HG03139 (cell line): ENCODE measurements at regions not wholly inside any gene's neighbourhood (a gene's known extent, or its start where the extent isn't known, plus 50 kb on each side); places are given as distances from the start of the nearest gene placed in this dataset.
"Not testable (repeated sequence)": the region's sequence is repeated elsewhere in the genome, so short reads cannot be mapped to it uniquely, and the experiment has no call there.

Source experiments
- ATAC-seq: cut with Tn5 transposase; IDR thresholded peaks from one replicate; pipeline ENCODE4 v1.9.1; 2021; ENCODE audit not compliant: unreplicated experiment

DNA sequence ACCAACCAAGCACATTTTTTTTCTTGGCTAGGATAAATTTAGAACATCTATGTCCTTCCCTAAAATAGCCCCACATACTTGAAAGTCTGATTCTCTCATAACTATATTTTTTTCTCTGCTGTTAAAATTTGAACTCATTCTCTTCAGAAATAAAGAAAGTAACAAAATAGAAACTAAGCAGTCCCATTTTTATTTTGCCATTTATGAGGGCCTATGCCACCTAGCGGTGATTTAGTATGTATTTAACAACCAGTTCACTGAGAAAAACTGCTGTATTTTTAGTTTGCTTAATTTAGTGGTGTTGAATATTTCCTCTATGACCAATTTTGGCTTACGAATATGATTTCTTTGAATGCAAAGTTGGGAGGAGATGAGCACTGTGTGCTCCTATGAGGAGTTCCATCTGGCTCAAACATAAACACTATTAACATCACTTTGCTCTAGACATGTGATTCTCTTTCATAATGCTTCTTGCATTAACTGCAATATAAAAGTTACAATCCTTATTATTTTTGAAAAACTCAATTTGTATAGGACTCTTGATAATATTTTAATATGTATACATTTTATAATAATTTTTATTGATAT lies 116.6 kb downstream of the SYT15B start:
- ATAC-seq: not testable (repeated sequence)

DNA sequence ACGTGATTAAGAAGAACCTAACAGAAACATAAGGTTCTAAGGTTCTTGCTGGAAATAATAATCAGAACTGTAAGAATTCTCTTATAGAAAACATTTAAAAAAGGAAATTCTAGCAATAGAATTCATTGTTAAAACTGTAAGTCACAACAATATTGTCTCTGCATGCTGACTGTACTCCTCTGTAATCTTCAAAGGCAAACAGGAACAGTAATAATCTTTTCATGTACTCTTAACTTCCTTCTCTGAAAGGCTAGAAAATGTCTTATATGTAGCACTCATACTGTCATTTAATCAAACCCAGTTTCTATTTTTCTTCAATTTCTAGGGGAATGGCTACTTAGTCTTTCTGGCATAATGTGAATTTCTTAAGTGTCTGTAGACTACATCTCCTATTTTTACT lies 103.5 kb upstream of the AGAP9 start:
- ATAC-seq: not testable (repeated sequence)

DNA sequence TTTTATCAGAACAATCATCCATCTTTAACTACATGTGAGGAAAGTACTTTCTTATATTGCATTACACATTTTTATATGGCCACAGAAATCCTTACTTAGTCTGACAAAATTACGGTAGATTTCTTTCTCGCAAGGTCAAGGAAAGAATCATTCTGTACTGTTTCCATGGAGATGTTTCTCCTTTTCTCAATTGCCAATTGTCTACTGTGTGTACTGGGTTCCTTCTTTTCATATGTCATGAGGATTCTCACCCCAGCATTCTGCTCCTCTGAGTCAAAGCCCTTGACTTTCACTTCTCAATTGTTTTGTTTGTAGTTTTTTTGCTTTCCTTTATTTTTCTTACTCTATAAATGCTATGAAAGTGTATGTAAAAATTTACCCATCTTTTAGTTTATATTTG lies 99.3 kb upstream of the AGAP9 start:
- not testable (repeated sequence) for ATAC-seq

DNA sequence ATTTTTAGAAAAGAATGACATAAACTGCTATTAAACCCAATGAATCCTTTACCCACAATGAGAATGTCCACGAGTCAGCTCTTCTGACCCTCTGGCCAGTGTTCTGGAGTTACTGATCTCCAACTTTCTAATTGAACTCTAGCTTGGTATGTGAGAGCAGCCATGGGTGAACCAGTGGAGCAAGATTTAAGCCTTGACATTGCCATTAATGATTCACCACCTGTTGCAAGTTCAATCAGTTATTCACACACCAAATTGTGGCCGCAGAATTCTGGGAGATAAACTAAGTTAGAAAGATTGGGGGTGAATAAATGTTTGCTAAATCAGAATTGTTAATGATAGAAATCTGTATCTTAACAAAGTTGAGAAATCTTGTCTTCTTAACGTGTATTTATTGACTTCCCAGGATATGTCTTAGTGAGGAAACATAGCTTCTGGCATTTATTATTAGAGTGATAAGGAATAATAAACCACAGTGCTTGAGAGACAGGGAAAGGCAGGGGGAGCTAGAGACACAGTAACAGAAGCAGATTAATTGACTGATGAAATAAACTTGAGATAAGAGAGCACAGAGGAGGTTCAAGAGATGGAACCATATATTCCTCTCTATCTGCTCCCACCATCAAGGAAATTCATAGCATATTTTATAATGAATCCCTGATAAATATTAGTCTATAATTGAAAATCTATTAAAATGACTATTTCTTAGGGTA lies 96.0 kb upstream of the AGAP9 start:
- not testable (repeated sequence) for ATAC-seq

DNA sequence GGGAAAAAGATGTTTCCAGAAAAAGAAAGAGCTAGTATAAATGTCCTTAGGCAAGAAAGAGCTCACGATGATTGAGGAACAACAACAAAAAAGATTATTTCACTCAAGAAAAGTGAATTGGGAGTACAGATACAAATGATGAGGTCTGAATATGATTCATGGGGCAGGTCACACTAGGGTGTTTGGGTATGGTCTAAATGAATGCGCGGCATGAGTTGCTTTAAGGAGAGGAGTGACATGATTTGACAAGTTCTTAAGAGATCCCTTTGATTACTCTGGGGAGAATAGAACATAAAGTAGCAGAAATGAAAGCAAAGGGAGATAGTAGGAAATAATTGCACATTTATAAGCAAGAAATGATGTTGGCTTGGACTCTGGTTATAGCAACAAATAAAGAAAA lies 85.9 kb upstream of the AGAP9 start:
- not testable (repeated sequence) for ATAC-seq

DNA sequence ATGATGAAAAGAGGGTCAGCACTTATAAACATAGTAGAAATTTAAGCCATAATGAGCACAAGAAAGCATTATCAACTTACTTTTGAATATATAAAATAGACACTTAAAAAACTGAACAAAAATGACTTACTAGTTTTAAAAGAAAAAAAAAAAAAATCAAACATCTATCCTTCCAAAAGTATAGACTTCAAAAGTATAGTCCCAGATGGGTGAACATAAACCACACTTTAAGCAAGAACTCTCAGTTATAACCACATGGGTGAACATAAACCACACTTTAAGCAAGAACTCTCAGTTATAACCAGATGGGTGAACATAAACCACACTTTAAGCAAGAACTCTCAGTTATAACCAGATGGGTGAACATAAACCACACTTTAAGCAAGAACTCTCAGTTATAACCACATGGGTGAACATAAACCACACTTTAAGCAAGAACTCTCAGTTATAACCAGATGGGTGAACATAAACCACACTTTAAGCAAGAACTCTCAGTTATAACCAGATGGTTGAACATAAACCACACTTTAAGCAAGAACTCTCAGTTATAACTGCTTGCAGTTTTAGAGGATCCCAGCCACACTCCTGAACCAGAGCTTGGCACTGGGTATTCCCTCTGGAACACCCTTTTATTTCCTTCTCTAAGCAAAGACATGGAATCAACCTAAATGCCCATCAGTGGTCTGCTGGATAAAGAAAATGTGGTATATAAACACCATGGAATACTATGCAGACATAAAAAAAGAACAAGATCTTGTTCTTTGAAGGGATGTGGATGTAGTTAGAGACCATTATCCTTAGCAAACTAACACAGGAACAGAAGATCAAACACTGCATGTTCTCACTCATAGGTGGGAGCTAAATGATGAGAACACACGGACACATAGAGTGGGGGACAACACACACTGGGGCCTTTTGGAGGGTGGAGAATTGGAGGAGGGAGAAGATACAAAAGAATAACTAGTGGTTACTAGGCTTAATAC lies 82.6 kb upstream of the AGAP9 start:
- not testable (repeated sequence) for ATAC-seq

DNA sequence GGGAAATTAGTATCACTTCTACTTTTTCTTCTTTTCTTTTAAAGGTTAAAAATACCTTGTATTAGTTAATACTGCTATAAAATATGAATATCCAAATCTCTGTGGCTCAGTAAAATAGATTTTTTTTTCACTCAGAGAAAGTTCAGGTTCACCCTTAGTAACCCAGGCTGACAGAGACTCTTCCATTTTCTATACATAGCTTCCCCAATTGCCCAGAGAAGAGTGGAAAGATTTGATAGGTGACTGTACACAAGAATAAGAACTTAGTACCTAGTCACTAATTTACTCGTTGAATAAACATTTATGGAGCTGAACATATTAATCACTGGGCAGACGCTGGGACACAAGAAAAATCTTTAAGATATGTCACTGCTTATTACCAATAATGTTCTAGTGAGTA lies 77.2 kb upstream of the AGAP9 start:
- not testable (repeated sequence) for ATAC-seq

DNA sequence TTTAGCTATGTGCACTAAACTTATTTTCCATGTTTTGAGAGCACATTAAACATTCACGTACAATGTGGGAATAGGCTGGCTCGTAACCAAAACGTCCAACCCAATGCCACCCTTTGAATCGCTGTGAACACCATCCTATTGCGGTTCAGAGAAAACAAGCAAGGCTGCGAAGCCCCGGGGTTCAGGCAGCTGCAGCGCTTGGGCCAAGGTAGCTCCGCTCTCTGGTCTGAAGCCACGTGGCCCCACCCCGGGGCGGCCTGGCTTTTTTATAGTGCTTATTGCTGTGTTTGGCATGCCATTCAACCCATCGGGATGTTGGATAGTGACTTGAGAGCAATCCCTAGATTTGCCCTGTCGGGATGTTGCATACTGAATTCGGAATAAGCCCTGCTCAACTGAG lies 76.7 kb upstream of the AGAP9 start:
- not testable (repeated sequence) for ATAC-seq

DNA sequence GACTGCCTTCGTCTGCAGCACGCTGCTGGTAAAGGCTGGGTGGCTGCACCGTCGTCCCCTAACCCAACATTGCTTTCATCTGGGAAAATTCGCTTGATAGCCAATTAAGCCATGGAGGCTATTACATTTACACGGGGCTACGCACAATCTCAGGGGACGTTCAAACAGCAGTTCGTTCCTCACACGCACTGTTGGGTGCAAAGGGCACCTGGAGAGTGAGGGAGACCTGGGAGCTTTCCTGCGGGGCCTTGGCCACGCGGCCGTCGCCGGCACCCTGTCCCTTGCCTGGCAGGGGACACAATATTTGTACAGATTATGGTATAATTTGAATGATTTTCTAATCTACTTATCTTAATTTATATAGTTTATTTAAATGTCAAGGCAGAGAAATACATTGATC lies 76.2 kb upstream of the AGAP9 start:
- ATAC-seq: not testable (repeated sequence)

DNA sequence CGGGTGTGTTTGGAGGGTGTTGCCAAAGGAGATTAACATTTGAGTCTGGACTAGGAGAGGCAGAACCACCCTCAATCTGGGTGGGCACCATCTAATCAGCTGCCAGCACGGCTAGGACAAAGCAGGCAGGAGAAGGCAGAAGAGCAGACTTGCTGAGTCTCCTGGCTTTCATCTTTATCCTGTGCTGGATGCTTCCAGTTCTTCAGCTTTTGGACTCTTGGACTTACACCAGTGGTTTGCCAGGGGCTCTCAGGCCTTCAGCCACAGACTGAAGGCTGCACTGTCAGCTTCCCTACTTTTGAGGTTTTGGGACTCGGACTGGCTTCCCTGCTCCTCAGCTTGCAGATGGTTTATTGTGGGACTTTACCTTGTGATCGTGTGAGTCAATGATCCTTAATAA lies 70.4 kb upstream of the AGAP9 start:
- ATAC-seq: not testable (repeated sequence)

DNA sequence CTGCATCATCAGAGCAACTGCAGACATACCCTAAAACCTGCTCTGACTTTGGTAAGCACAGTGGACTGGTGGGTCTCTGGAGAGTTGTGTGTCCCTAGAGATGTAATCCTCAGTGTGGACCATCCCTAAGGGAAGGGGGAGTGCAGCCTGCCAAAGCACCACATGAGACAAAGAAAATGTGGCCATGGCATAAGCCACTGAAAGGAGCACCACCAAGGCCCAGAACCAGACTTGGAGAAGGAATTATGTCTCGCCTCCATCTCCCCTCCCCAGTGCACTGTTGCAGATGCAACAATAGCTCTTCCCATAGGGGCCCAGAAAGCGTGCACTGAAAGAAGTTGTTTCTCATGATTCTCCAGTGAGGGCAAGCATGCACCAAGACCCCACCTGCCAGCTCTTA lies 69.7 kb upstream of the AGAP9 start:
- not testable (repeated sequence) for ATAC-seq

DNA sequence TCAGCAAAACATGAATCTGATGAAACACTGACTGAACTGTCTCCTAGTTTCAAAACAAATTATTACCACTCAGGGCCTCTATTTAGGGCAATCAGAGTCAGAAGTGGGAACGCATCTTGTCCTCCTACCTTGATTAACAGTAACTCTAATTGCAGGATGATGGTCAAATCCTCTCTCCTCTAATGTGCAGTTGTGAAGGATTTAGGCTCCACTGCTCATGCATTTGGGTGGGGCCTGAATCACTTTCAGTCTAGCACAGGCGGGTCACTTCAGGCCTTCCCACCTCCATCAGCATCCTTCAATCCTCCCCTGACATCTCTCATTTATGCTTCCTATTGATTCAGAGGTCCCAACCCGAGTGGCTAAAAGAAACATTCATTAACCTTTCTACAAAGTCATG lies 67.5 kb upstream of the AGAP9 start:
- ATAC-seq: not testable (repeated sequence)

DNA sequence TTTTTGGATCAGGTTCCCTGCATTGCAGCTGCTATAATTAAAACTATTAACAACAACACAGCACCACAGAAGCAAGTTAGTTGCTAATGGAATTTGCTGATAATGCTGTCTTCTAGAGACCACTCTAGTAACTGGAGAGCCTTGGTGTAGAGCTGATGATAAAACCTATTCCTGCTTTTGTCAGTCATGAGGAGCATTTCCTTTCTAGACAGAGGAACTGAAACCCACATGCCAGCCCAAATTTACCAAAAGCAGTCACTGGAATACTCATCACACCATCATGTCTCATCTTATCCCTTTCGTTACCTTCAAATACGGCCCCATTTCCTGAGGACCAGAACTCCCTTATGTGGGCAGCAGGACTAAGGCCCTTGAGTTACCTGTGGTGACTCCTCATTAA lies 67.1 kb upstream of the AGAP9 start:
- not testable (repeated sequence) for ATAC-seq

DNA sequence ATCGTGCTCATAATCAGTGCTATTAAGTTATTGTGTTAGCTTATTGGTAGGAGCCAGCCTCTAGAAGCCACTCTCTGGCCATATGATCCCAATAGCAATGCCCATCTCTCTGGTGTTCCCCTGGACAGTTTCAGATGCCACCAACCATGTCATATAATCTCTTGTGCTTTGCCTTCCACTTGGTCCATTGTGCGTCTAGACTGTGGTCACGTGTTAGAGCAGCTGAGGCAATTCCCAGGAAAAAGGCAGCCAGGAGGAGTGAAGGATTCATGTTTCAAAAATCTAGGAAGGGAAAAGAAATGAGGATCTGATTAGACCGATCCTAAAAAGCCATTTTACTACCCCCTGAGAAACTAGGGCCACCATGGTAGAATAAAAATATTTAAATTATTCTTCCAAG lies 58.6 kb upstream of the AGAP9 start:
- ATAC-seq: not testable (repeated sequence)

DNA sequence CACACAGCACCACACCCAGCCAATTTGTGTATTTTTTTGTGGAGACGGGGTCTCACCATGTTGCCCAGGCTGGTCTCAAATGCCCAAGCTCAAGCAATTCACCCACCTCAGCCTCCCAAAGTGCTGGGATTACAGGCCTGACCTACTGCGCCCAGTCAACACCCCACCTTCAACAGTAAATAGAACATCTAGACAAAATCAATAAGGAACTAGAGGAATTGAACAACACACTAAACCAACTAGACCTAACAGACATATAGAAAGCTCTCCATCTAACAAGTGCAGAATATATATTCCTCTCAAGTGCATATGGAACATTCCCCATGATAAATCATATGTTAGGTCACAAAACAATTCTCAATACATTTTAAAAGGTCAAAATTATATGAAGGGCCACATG lies 56.6 kb upstream of the AGAP9 start:
- ATAC-seq: not testable (repeated sequence)

DNA sequence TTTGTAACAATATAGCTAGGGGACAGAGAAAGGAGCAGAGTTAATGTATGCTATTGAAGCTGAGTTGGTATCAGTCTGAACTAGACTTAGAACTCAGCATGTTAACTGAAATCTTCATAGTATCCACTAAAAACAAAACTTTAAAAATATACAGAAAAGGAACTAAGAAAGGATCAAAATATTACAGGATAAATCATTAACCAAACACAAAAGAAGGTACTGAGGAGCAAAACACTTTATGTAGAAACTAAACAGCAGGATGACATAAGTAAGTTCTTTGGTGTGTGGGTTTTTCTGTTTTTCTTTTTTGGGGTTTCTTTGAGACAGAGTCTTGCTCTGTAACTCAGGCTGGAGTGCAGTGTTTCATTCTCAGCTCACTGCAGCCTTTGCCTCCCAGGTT lies 55.1 kb upstream of the AGAP9 start:
- peak; percentile 91 for ATAC-seq
